Epithelial cell of prostate (primary cell): ENCODE measurements at regions not wholly inside any gene's neighbourhood (a gene's known extent, or its start where the extent isn't known, plus 50 kb on each side); places are given as distances from the start of the nearest gene placed in this dataset.
"Not testable (repeated sequence)": the region's sequence is repeated elsewhere in the genome, so short reads cannot be mapped to it uniquely, and the experiment has no call there.

Experiments used
- DNase-seq: peaks from one replicate; pipeline ENCODE4 v3.0.0-alpha.2; 2011; ENCODE audit warnings: low read depth, low spot score
- H3K27ac ChIP-seq: fragments of 450-650 bp; 2 replicates; pipeline ENCODE4 v1.5.1; 2017; ENCODE audit warnings: mild to moderate bottlenecking

- DNase-seq: no peak
- H3K27ac ChIP-seq: no peak overlapping the region
Measured at GRCh38 chr19:28563964-28564921, 648.7 kb downstream of the UQCRFS1 start.

GRCh38 chr19:28560786-28561185, 652.2 kb downstream of the UQCRFS1 start:
- no peak for DNase-seq
- no peak overlapping the region for H3K27ac ChIP-seq

- H3K27ac ChIP-seq: no peak overlapping the region
- DNase-seq: no peak
Measured at GRCh38 chr19:28558783-28559182, 654.2 kb downstream of the UQCRFS1 start.

GRCh38 chr19:28556371-28556770, 656.6 kb downstream of the UQCRFS1 start:
- H3K27ac ChIP-seq: no peak overlapping the region

DNA sequence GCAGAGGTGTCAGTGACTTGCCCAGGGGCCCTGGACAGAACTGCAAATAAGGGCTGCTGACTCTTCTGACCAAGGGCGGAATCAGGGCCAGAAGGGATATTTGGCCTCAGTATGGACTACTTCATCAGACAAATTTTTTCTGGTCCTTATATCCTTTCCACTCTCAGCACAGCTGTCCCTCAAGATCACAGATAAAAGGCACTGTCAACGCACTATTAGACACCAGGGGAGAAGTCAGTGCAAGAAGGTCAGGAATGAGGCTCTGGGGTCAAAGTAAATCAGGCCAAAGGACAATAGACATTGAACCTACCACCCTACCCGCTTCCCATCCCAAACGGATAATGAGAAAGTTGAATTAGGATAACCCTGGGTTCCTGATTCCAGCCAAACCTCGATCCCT, 657.6 kb downstream of the UQCRFS1 start:
- no peak overlapping the region for H3K27ac ChIP-seq
- no peak for DNase-seq

More at GRCh38 chr19:28556371-28556770, 656.6 kb downstream of the UQCRFS1 start:
- no peak for DNase-seq

DNA sequence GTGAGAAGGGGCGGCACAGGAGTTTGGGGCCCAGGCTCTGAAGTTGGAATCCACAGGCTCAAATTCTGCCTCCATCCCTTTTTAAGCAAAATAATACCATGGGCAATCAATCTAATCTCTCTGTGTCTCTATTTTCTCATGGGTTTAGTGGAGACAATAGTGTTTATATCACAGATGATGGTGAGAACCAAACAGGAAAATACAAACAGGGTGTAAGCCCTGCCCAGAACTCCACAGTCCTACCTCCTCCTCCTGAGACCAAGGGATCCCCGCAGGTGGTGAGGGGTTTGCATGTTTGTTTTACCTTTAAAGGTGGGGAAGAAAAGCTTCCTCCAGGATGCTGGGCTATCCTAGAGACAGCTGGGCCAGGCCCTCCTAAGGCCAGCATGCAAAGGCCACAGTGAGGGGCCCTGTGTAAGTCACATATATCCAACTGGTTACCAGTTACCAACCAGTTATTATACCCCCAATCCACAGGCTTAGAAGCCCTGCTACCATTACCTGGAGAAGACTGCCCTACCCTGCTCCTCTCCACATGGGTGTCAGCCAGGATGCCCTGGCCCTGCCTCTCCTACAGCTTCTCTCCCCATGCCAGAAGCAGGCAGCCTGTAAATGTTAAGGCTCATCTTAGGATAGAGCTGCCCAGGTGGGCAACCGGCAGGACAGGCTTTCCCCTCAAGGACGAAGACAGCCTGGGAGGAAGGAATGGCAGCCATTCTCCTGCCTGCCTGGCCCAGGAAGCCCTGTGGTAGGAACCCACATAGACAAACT, 658.4 kb downstream of the UQCRFS1 start:
- H3K27ac ChIP-seq: no peak overlapping the region

DNA sequence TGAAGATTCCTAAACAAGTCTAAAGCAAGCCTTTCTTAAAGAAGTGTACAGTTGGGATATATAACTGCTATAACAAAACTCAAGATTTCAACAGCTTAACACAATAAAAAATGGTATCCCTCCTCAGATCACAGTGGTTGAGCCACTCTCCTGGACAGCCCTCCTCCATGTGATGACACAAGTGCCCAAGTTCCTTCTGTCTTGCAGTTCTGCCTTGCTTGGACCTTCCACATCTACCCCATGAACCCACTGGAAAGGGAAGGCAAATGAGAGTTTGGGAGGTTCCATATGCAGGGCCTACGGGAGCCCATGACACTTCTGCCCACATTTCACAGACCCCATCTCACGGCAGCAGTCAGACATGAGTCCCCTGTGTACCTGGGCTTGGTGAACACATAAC, 659.2 kb downstream of the UQCRFS1 start:
- H3K27ac ChIP-seq: no peak overlapping the region
- no peak for DNase-seq

More for the DNA sequence above, 658.4 kb downstream of the UQCRFS1 start:
- DNase-seq: no peak

GRCh38 chr19:28553005-28553404, 659.9 kb downstream of the UQCRFS1 start:
- no peak for DNase-seq
- H3K27ac ChIP-seq: no peak overlapping the region

DNA sequence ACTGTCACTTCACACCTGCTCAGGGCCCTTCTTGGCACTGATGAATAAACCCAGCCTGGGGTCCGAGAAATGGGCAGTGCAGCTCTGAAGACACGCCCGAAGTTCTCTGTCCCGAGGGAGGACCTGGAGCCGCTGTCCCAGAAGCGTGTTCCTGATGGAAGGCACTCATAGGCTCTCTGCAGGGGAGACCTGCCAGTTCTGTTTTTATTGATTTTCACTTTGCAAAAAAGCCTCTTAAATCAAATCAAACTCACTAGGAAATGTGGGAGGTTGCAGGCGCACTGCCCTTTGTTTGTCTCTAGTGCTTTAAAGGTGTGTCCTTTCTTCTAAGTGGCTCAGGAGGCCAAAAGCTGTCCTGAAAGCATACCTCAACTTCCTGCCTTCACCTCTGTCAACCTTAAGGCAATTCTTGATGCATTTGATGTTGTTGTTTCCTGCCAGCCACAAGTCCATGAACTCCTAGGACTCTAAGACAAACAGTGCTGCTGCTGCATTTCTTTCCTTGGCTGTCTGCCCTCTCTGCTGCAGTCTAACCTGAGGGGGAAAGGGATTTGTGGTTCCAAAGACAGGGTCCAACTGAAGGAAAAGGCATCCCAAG, 663.2 kb downstream of the UQCRFS1 start:
- DNase-seq: no peak
- no peak overlapping the region for H3K27ac ChIP-seq

- H3K27ac ChIP-seq: no peak overlapping the region
- DNase-seq: no peak
Measured at GRCh38 chr19:28546148-28546685, 666.7 kb downstream of the UQCRFS1 start.

DNA sequence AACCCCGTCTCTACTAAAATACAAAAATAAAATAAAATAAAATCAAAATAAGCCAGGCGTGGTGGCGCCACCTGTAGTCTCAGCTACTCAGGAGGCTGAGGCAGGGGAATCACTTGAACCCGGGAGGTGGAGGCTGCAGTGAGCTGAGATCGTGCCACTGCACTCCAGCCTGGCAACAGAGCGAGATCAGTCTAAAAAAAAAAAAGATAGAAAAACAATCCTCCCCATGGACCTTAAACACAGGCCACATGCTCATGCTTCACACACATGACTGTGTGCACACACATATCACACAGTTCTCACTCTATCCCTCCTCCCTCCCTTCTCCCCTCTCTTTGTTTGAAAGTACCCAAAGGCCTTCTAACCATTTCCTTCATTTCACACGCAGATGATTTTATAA, 667.6 kb downstream of the UQCRFS1 start:
- not testable (repeated sequence) for DNase-seq, H3K27ac ChIP-seq

DNA sequence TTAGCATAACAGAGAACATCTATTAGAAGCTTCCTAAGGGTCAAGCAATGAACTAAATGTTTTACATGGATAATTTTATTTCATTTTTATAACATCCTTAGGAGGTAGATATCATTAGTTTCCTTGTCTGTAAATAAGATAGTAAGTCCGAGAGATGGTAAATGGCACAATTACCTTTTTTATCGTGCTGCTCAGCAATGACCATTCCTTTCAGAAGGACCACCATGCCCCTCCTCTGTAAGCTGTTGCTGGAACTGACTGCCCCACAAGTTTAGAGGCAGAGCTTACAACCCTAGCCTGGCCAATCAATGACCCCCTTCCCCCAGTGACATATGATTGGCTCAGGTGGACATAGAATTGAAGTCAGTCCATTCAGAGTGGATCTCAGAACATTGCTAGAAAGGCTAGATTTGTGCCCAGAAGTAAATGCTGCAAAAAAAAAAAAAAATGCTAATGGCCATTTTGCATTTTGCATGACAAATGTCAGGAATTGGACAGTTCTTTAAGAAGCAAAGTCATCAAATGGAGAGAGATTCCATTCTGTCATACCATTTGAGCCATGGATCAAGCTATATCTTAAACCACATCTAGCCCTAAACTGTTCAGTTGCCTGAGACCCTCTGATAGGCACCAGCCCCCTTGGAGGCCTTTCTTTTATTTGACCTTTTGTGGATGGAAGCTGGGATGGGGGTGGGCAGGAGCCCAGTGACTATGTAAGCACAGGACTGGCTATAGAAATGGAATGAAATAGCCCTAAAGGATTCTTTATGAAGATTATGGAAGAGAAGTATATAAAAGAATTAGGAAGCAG, 668.3 kb downstream of the UQCRFS1 start:
- DNase-seq: no peak
- H3K27ac ChIP-seq: no peak overlapping the region

GRCh38 chr19:28543244-28543776, 669.6 kb downstream of the UQCRFS1 start:
- no peak overlapping the region for H3K27ac ChIP-seq
- no peak for DNase-seq

DNA sequence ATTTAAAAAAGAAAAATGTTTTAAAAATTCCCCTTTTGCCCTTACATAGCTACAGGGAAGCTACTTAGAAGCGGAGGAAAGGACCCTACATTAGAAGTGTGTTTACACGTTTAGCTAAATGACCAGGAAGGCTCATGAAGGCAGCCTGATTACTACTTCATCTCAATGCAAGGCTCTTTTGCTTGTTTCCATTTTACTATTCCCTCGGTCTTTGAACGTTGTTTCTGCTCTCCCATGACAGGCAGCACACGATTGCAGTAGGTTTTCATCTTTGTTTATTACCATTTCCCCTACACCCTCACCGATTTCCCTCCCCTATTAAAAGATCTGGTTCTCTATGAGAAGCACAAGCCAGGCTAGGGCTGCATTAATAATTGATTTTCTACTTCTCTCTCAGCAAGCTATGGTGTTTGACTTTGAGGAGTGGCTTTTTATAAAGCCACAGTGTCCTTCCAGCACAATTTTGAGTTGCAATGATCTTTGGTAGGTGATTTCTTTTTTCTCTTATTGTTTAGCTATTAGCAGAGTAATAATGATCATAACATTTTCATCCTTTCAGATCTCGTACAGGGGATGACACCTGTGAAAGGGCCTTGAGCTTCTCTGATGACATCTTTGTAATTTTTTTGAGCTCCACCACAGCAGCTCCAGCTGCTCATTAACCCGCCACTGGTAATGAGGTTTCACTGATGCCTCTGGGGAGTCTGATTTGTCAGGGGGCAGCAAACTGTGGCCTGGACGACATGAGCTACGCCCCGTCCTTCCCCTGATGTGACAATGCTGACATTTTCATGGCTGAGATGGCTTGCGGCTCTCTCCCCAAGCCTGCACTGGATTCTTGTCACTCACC, 670.3 kb downstream of the UQCRFS1 start:
- H3K27ac ChIP-seq: no peak overlapping the region
- no peak for DNase-seq

GRCh38 chr19:28541602-28542393, 671.2 kb downstream of the UQCRFS1 start:
- no peak for DNase-seq
- H3K27ac ChIP-seq: no peak overlapping the region

GRCh38 chr19:28541029-28541428, 671.9 kb downstream of the UQCRFS1 start:
- no peak for DNase-seq
- no peak overlapping the region for H3K27ac ChIP-seq

- H3K27ac ChIP-seq, DNase-seq: not testable (repeated sequence)
Measured at GRCh38 chr19:28540385-28540784, 672.6 kb downstream of the UQCRFS1 start.

GRCh38 chr19:28539759-28540158, 673.2 kb downstream of the UQCRFS1 start:
- no peak for DNase-seq
- no peak overlapping the region for H3K27ac ChIP-seq
